ENCODE measurements at regions not wholly inside any gene's neighbourhood (a gene's known extent, or its start where the extent isn't known, plus 50 kb on each side); places are given as distances from the start of the nearest gene placed in this dataset.

GRCh38 chr4:100929135-100929534, 411.3 kb upstream of the EMCN start:
- Histone ChIP-seq H2AFZ (ENCODE audit: low read depth, low read length, poor library complexity, severe bottlenecking) (no peak overlapping the region), H3K4me3 (replicated peaks in 1 of 2; ENCODE audit: low read depth in 1 of 2, low read length in 2 of 2) (no peak overlapping the region), H3K9me2 (ENCODE audit: insufficient read depth) (no peaks in the 10 kb centered on the region), H4K20me1 (ENCODE audit: insufficient read depth) (no peaks in the 10 kb centered on the region), H3K4me1 (ENCODE audit: control insufficient read depth in 1 of 2, insufficient read depth in 2 of 2, low read length in 2 of 2) (peaks cover 0 to 8% of the 10 kb centered on the region in 2 experiments; a peak in 1 of 4 replicates), H3K9ac (ENCODE audit: low read length) (no peak overlapping the region), H3K27me3 (ENCODE audit: insufficient read depth, low read length) (no peaks in the 10 kb centered on the region), H3K4me2 (ENCODE audit: low read length) (no peak overlapping the region), H3K9me3 (ENCODE audit: control insufficient read depth in 1 of 2, insufficient read depth in 1 of 2, low read depth in 1 of 2, low read length in 2 of 2) (no peaks in the 10 kb centered on the region), H3K36me3 (ENCODE audit: control insufficient read depth in 1 of 2, insufficient read depth in 2 of 2, low read length in 2 of 2) (no peaks in the 10 kb centered on the region), H3K79me2 (ENCODE audit: insufficient read depth, low read length) (no peaks in the 10 kb centered on the region), H3K27ac (ENCODE audit: low read depth, low read length) (no peak overlapping the region)
- DNase-seq (ENCODE audit: low read depth, low spot score) (no peak), ATAC-seq (no peak)
- intact Hi-C loops (cut with micrococcal nuclease), result no loop called here
- TF ChIP-seq RAD21 (IDR thresholded peaks at IDR 0.05; ENCODE audit: low read depth) (no peak), CEBPB (IDR thresholded peaks at IDR 0.05; ENCODE audit: low read depth) (no peak), SP1 (IDR thresholded peaks at IDR 0.05; ENCODE audit: low read depth) (no peak), CTCF (IDR thresholded peaks at IDR 0.05 in 2 of 3, conservative IDR thresholded peaks at IDR 0.05 in 1 of 3; ENCODE audit: borderline replicate concordance in 1 of 3, insufficient read depth in 1 of 3, low read depth in 2 of 3, low read length in 2 of 3) (no peak), ZBTB33 (IDR thresholded peaks at IDR 0.05; ENCODE audit: extremely low read depth, insufficient replicate concordance, low read length) (no peak), MAX (IDR thresholded peaks at IDR 0.05) (no peak), SIN3A (IDR thresholded peaks at IDR 0.05; ENCODE audit: low read depth) (no peak), ZFX (IDR thresholded peaks at IDR 0.05) (no peak), EZH2phosphoT487 (IDR thresholded peaks at IDR 0.05; ENCODE audit: borderline replicate concordance) (no peak)
- POLR2A ChIA-PET, result no interaction called here
- CTCF ChIA-PET, result no interaction called here
- RAD21 ChIA-PET (ENCODE audit: low non-redundant PET in 1 of 2, low total read pairs in 2 of 2, uncharacterized antibody in 2 of 2, unreplicated experiment in 2 of 2), result no interaction called here
- no TSS peak for BruUV-seq (replicated peaks)
